GM20431 (cell line): ENCODE measurements at regions not wholly inside any gene's neighbourhood (a gene's known extent, or its start where the extent isn't known, plus 50 kb on each side); places are given as distances from the start of the nearest gene placed in this dataset.
"Not testable (repeated sequence)": the region's sequence is repeated elsewhere in the genome, so short reads cannot be mapped to it uniquely, and the experiment has no call there.

Experiments used
- in situ Hi-C: fragments of 300-500 bp; cut with MseI, MboI; formaldehyde crosslinking; loops from one replicate; pipeline ENCODE4 v1.15.0; 2020; ENCODE audit warnings: low sequenced_read_pairs; ENCODE audit not compliant: unreplicated experiment

GRCh38 chr2:82027921-82028615 is 1723.5 kb upstream of the LRRTM1 start:
- in situ Hi-C loops = no loop called here

DNA sequence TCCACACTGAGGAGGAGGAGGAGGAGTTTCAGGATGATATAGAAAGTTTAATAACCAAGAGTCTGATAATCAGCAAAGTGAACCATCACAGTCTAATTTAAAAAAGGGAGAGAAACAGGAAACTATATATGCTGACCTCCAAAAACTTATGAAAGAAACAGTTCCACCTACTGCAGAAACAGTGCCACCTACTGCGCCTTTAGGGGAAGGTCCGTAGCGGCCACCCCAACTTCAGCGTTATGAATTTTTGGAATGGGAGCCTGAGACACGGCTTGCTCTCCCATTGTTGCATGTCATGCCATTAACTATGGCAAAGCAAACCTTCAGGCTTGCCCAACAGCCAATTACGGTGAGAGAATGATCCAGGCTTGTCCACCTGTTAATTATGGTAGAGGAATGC is 1719.2 kb upstream of the LRRTM1 start:
- in situ Hi-C loops = no loop called here

- in situ Hi-C loops = no loop called here
Observed at GRCh38 chr2:82013641-82014040, 1709.1 kb upstream of the LRRTM1 start.

DNA sequence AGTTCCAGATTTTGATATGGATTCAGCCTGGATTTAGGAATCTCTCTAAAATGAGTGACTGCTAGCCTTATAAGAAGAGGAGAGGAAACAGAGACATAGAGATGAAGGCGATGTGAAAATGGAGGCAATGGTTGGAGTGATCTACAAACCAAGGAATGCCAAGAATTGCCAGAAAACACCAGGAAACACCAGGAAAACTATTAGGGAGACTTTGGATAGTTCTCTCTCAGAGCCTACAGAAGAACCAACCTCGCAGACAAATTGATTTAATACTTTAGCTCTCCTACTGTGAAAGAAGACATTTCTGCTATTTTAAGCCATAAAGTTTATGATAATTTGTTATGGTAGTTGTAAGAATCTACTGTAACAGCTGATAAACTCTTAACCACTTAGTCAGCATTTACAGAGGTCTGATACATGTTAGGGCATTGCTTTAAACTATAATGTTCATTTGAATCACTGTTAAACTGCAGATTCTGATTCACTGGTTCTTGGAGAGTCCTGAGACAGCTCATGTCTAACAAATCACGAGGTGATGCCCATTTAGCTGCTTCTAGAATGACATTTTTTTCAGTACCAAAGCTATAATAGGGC is 1702.6 kb upstream of the LRRTM1 start:
- in situ Hi-C loops = no loop called here

GRCh38 chr2:82005889-82006288 is 1701.3 kb upstream of the LRRTM1 start:
- in situ Hi-C loops = not testable (repeated sequence)

- in situ Hi-C loops = no loop called here
Observed at GRCh38 chr2:82001614-82002013, 1697.1 kb upstream of the LRRTM1 start.

- in situ Hi-C loops = no loop called here
Observed at GRCh38 chr2:82000606-82001005, 1696.1 kb upstream of the LRRTM1 start.

- in situ Hi-C loops = no loop called here
Observed at GRCh38 chr2:81996332-81996731, 1691.8 kb upstream of the LRRTM1 start.

DNA sequence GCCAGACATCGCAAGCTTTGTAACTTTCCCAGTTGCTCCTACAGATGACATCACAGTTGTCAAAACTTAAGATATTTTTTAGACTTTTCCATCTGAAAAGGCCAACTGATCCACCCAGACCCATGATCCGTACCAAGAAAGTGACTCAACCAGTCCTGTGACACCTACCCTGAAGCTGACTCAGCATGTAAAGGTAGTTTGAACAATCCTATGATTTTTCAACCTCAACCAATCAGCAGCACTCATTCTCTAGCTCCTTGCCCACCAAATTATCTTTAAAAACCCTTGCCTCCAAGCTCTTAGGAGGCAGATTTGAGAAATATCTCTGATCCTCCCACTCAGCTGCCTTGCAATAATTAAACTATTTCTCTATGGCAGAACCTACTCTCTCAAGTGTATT is 1686.7 kb upstream of the LRRTM1 start:
- in situ Hi-C loops = no loop called here

GRCh38 chr2:81987370-81987769 is 1682.8 kb upstream of the LRRTM1 start:
- in situ Hi-C loops = no loop called here

- in situ Hi-C loops = no loop called here
Observed at GRCh38 chr2:81984969-81985637, 1680.6 kb upstream of the LRRTM1 start.

DNA sequence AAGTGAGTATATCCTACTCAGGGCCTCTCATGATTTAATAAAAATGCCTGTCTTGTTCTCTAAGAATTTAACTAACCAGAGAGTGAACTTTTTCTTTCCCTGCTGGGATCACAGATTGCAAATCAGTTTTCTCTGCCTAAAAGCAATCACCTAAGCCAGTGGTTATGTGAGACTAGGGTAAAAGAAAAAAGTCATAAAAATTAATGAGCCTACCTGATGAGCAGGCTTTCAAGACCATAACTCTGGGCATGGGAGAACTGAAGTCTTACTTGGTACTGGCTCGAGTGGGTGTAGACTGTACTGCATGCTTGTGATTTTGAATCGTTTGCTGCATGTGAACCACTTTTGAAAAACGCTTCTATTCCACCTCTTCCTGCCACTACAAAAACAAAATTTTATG is 1677.0 kb upstream of the LRRTM1 start:
- in situ Hi-C loops = no loop called here

DNA sequence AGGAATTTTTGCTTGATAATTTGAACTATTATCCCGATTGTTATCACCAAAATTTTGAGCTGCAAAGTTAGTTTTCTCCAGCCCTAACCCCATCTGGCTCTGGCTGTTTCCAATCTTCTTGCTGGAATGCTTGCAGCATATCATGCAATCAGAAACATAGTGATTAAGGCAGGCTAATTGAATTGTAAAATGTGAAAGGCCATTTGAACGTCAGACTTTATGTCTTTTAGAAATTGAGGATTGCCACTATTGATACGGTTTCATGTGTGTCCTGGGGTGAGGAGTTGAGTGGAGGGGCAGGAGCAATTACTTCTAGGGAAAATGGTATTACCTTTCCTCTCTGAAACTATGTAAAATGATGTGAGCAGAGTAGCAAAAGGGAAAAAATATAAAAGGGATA is 1674.5 kb upstream of the LRRTM1 start:
- in situ Hi-C loops = no loop called here

DNA sequence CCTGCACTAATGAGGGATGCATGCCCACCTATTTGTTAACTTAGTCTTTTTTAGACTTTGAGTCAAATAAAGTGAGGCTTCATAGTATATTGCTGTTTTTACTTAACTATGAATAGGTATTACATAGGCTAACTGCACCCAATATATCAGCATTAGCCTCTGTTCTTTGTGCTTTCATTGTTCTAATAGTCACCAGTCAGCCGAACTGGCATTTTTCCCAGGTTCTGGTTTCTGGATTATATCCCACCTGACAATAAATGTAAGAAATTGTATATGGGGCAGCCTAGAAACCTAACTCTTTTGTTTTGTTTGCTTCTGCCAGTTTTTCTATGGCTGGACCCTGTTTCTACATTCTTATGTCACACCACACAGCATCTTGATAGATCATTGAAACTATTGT is 1672.4 kb upstream of the LRRTM1 start:
- in situ Hi-C loops = no loop called here

GRCh38 chr2:81974216-81974615 is 1669.7 kb upstream of the LRRTM1 start:
- in situ Hi-C loops = no loop called here

DNA sequence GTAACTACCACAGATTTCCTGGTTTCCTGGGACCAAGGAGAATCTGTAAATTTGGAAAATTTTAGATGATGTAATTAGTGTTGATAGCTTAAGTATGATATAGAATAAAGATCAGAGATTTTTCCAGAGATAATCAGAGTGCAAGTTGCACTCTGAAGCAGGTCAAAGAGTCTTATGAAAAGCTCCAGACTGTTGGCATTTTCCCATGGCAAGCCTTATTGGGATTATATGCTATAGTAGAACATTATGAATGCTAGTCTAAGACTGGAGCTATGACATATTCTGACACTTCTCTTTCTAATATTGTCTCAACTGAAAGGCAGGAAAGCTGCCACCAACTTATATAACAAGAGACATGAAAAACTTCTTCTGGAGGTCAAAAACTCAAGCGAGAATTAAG is 1638.3 kb upstream of the LRRTM1 start:
- in situ Hi-C loops = no loop called here

DNA sequence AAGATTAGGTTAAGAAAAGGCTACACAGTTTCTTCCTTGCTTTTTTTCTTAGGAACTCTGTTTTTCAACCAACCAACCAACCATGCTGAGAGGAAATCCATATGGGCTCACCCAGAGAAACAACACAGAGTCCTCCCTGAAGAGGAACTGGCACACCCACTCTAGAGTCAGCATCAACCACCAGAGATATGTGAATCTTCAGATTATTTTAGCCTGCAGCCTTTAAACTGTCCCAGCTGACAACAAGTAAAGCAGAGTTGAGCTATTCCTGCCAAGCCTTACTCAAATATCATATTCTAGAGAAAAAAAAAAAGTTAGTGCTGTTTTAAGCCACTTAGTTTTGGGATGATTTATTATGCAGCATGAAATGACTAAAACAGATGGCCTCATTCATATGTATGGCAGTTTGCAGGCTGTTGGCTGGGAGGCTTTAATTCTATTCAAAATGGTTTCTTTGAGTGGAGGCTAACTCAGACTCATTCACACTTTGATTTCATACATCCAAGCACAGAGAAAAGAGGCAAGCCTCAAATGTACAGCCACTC is 1637.7 kb upstream of the LRRTM1 start:
- in situ Hi-C loops = no loop called here

- in situ Hi-C loops = no loop called here
Observed at GRCh38 chr2:81940266-81940955, 1635.9 kb upstream of the LRRTM1 start.

DNA sequence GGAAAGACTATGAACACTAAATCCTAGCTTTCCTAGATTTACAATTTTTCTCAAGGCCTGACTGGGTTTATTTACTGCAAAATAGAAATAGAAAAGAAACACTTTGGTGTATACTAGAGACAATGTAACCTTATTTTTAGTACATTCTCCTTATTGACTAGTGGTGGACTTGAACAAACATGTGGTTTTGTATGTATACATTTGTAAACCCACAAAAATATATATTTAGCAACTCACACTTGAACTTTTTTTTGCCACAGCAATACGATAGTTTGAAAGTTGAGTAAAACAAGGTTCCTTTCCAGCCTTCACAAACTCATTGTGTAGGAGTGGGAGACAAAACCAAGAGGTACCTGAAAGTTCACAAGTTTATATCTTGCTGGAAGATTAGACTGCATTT is 1633.4 kb upstream of the LRRTM1 start:
- in situ Hi-C loops = no loop called here

DNA sequence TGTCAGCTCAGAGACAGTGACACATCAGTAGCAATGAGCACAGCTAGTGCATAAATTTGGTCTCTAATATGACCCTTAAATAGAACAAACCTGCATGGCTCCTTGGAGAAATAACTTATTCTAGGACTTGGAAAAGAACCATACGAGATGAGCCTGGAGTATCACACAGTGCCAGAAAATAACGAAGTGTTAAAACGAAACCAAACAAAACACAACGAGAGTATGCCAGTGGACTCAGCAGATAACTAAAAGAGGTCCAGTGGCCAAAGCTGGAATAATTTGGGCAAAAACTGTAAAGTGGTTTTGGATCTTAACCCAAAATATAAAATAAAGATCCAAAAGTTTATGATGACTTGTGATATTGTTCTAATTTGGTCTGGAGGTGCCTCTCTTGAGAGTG is 1599.0 kb upstream of the LRRTM1 start:
- in situ Hi-C loops = no loop called here

DNA sequence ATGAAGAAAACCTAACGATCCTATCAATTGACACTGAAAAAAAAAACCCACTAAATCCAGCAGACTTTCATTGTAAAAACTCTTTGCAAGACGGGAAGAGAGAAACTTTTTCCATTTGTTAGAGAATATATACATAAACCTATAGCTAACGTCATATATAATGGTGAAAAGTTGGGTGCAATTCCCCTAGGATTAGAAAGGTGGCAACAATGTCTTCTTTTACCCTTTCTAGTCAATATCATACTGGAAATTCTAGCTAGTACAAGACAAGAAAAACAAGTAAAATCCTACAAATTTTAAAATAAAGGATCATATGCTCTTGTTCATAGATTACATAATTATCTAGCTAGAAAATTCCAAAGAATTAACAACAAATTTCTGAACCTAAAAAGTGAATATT is 1596.5 kb upstream of the LRRTM1 start:
- in situ Hi-C loops = no loop called here
